K562 (cell line): ENCODE measurements at regions not wholly inside any gene's neighbourhood (a gene's known extent, or its start where the extent isn't known, plus 50 kb on each side); places are given as distances from the start of the nearest gene placed in this dataset.

Source experiments
- ATAC-seq: fragments of 200-7000 bp; cut with Tn5 transposase; 3 replicates; pipeline ENCODE4 v1.9.1; 2020; ENCODE audit warnings: moderate library complexity
- BruUV-seq: library from RNA; stranded (reverse); fragments of 400-500 nt; replicated peaks from 2 replicates; lab custom pipeline; 2021; lab: Mats Ljungman, UMichigan
- CTCF ChIA-PET: fragments of 300-600 bp; formaldehyde crosslinking; extraction: SDS; loops from one replicate; lab custom pipeline; 2021; ENCODE audit warnings: low intra/inter-chr PET ratio; lab: Yijun Ruan, JAX
- POLR2A ChIA-PET: fragments of 300-600, 350-650 bp; sonication (Branson Sonifier 250); formaldehyde crosslinking; extraction: SDS; loops from one replicate; lab custom pipeline; 2021; ENCODE audit warnings: antibody characterized with exemption, inconsistent platforms; lab: Yijun Ruan, JAX
- DNase-seq, 4 experiments: peaks; one replicate each; pipeline versions ENCODE4 v3.0.0 to v3.0.0-alpha.2; 2011 to 2018; ENCODE audit warnings: low spot score in 3 of 4, mixed read lengths in 3 of 4; ENCODE audit errors: extremely low read depth in 1 of 4
- FAIRE-seq: peaks from 2 replicates; lab custom pipeline; 2011; peaks lifted over from hg19 to GRCh38; lab: Jason Lieb, UNC
- H2AFZ ChIP-seq: 2 replicates; pipeline ENCODE4 v1.6.0; 2011; ENCODE audit warnings: low read depth, low read length, control low read depth, inconsistent platforms
- H3K27ac ChIP-seq: fragments of 200-600 bp; 3 replicates; pipeline ENCODE4 v1.8.0; 2011; ENCODE audit warnings: low read depth, mild to moderate bottlenecking, control low read depth, inconsistent platforms, low read length, moderate library complexity, mixed read lengths; ENCODE audit errors: extremely low read depth
- H3K27me3 ChIP-seq, 2 experiments: fragments of 300-600 bp in 1 of 2; 2 replicates in 1 of 2; 3 replicates in 1 of 2; pipeline versions ENCODE4 v1.6.0 to v1.8.0; 2011; ENCODE audit warnings: inconsistent platforms in 2 of 2, low read length in 2 of 2, mild to moderate bottlenecking in 1 of 2, mixed read lengths in 1 of 2, moderate library complexity in 1 of 2; ENCODE audit not compliant: control insufficient read depth in 2 of 2, insufficient read depth in 2 of 2
- H3K36me3 ChIP-seq: fragments of 300-600 bp; 3 replicates; pipeline ENCODE4 v1.8.0; 2011; ENCODE audit warnings: mild to moderate bottlenecking, low read length, inconsistent platforms; ENCODE audit not compliant: control insufficient read depth, insufficient read depth
- H3K4me1 ChIP-seq, 2 experiments: fragments of 200-600 bp in 1 of 2; replicated peaks in 1 of 2; 2 replicates in 1 of 2; 3 replicates in 1 of 2; pipeline versions ENCODE4 v1.5.1 to v1.8.0; 2011; ENCODE audit warnings: inconsistent platforms in 2 of 2, low read length in 2 of 2, mild to moderate bottlenecking in 1 of 2, mixed read lengths in 1 of 2, moderate library complexity in 1 of 2; ENCODE audit not compliant: control insufficient read depth in 2 of 2, insufficient read depth in 2 of 2
- H3K4me2 ChIP-seq: 2 replicates; pipeline ENCODE4 v1.6.1; 2011; ENCODE audit warnings: low read length, control low read depth, inconsistent platforms, mixed read lengths; ENCODE audit not compliant: insufficient read depth
- H3K4me3 ChIP-seq: fragments of 200-600 bp; sonication (generic), shearing (Covaris generic); 2 replicates; pipeline ENCODE4 v1.5.1; 2016; ENCODE audit warnings: control low read depth, inconsistent platforms
- H3K79me2 ChIP-seq: fragments of 200-600 bp; 3 replicates; pipeline ENCODE4 v1.8.0; 2011; ENCODE audit warnings: low read length, inconsistent platforms; ENCODE audit not compliant: control insufficient read depth, insufficient read depth
- H3K9ac ChIP-seq, 2 experiments: 2 replicates each; pipeline versions ENCODE4 v1.6.0 to v1.6.1; 2011; ENCODE audit warnings: low read depth in 2 of 2, low read length in 2 of 2, control low read depth in 1 of 2, inconsistent platforms in 1 of 2, mild to moderate bottlenecking in 1 of 2, mixed read lengths in 1 of 2; ENCODE audit not compliant: insufficient read depth in 1 of 2
- H3K9me1 ChIP-seq: one replicate; pipeline ENCODE4 v1.6.0; 2011; ENCODE audit warnings: inconsistent platforms, mild to moderate bottlenecking, low read length, moderate library complexity; ENCODE audit not compliant: control insufficient read depth, insufficient read depth
- H3K9me3 ChIP-seq: replicated peaks from 2 replicates; pipeline ENCODE4 v1.5.1; 2011; ENCODE audit warnings: low read depth, low read length, inconsistent platforms; ENCODE audit not compliant: control insufficient read depth, insufficient read depth
- H4K20me1 ChIP-seq: replicated peaks from 2 replicates; pipeline ENCODE4 v1.6.1; 2011; ENCODE audit warnings: low read length, inconsistent platforms, mixed read lengths; ENCODE audit not compliant: control insufficient read depth, insufficient read depth
- E2F5 ChIP-seq: sonication (generic); formaldehyde crosslinking; IDR thresholded peaks from 2 replicates; pipeline ENCODE4 v1.8.0; 2022; ENCODE audit warnings: mild to moderate bottlenecking, missing genetic modification reagents
- HNRNPH1 ChIP-seq: fragments of 200-400 bp; formaldehyde crosslinking; optimal IDR thresholded peaks from 2 replicates; pipeline ENCODE3; 2017; ENCODE audit warnings: low read depth, mild to moderate bottlenecking, low read length, moderate library complexity
- MTA2 ChIP-seq: fragments of 450-650 bp; IDR thresholded peaks from 2 replicates; pipeline ENCODE4 v1.6.1; 2016; ENCODE audit warnings: low read depth
- NEUROD1 ChIP-seq: fragments of 150-350 bp; IDR thresholded peaks from 2 replicates; pipeline ENCODE4 v1.6.1; 2014; ENCODE audit warnings: borderline replicate concordance, low read length, low read depth; ENCODE audit not compliant: partially characterized antibody
- NFYB ChIP-seq: IDR thresholded peaks from 2 replicates; pipeline ENCODE4 v1.6.1; 2011; ENCODE audit warnings: mild to moderate bottlenecking, moderate library complexity; ENCODE audit not compliant: insufficient read length; ENCODE audit errors: extremely low read depth
- NRF1 ChIP-seq, 2 experiments: fragments of 450-650 bp; IDR thresholded peaks in 1 of 2; conservative IDR thresholded peaks in 1 of 2; 2 replicates each; pipeline ENCODE4 v1.6.1; 2014; ENCODE audit warnings: mild to moderate bottlenecking in 2 of 2
- ZNF133 ChIP-seq: fragments of 250-450 bp; sonication (Bioruptor Pico); IDR thresholded peaks from 2 replicates; pipeline ENCODE4 v1.4.0; 2020; ENCODE audit warnings: mild to moderate bottlenecking
- ZNF224 ChIP-seq: sonication (generic); formaldehyde crosslinking; IDR thresholded peaks from 2 replicates; pipeline ENCODE4 v1.8.0; 2022; ENCODE audit warnings: mild to moderate bottlenecking, missing genetic modification reagents
- WGBS: fragments of 100-300 bp; shearing (Covaris generic); methylation state at CpG from one replicate; pipeline ENCODE4 v1.1.6; 2016; ENCODE audit warnings: low coverage, mixed read lengths; ENCODE audit not compliant: insufficient coverage; ENCODE audit errors: missing lambda C conversion rate; 5-methylcytosine and 5-hydroxymethylcytosine counted together
- in situ Hi-C: fragments of 300-500 bp; cut with MboI; formaldehyde crosslinking; loops from 4 replicates; pipeline ENCODE4 v1.15.0; 2018; ENCODE audit warnings: inconsistent platforms, mixed read lengths
- intact Hi-C: fragments of 100-400 bp; cut with micrococcal nuclease; formaldehyde crosslinking; loops from 2 replicates; pipeline ENCODE4 v1.14.2; 2022
- TF ChIP-seq, protein P1 (sequence below): sonication (generic); formaldehyde crosslinking; IDR thresholded peaks from 2 replicates; pipeline ENCODE4 v1.8.1; 2023; ENCODE audit warnings: mild to moderate bottlenecking, missing genetic modification reagents
- TF ChIP-seq, protein P2 (sequence below): fragments of 250-450 bp; sonication (Bioruptor Pico); IDR thresholded peaks from 2 replicates; pipeline ENCODE4 v1.6.1; 2021; ENCODE audit warnings: mild to moderate bottlenecking

DNA sequence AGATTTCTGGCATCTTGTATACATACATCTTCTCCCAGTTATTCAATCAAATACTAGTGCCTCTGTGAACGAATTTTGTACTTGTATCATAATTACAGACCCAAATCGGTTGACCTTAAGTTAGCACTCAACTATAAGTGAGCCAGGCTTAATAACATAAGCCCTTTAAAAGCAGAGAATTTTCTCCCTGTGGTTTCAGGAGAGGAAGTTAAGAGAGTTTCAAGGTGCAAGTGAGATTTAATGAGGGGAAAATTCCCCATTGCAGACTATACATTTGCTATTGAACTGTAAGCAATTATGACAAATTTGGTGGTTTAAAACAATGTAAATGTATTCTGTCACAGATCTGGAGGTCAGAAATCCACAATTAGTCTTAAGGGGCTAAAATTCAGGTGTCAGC, 261.9 kb upstream of the NREP start:
- H3K4me1 ChIP-seq: no peaks in the 10 kb centered on the region
- H3K79me2 ChIP-seq: no peaks in the 10 kb centered on the region
- H3K27ac ChIP-seq: no peak overlapping the region
- H3K9me3 ChIP-seq: no peaks in the 10 kb centered on the region
- ChIA-PET CTCF (no interaction called here), POLR2A (no interaction called here)
- 0% methylated on average over 2 of the region's 2 CpGs for WGBS
- intact Hi-C loops: no loop called here
- ATAC-seq: no peak
- H3K9me1 ChIP-seq: no peaks in the 10 kb centered on the region
- FAIRE-seq: no peak
- H3K27me3 ChIP-seq: no peaks in the 10 kb centered on the region
- H3K4me2 ChIP-seq: no peak overlapping the region
- in situ Hi-C loops: no loop called here
- TF ChIP-seq ZNF224 (CRISPR knock-in tag): no peak
- no peak for TF ChIP-seq E2F5 (CRISPR knock-in tag)
- H3K9ac ChIP-seq: no peak overlapping the region
- DNase-seq: no peak
- BruUV-seq: no TSS peak
- no peaks in the 10 kb centered on the region for H3K36me3 ChIP-seq
- H2AFZ ChIP-seq: no peak overlapping the region
- H3K4me3 ChIP-seq: no peak overlapping the region
- H4K20me1 ChIP-seq: no peaks in the 10 kb centered on the region

DNA sequence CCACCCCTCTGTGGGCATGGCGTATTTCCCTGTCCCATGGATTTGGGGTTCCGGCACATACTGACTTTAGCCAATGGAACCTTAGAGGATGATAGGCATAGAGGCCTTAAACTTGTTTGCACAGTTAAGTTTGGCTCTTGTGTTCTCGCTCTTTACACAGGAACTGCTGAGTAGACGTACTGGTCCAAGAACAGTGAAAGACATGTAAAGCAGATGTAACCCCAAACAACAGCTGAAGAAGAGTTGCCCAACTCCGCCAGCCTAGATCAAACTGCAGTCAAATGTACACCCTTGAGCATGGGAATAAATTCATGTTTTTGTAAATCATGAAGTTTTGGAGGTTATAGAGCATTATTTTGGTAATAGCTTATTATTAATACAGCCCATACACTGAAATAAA, 260.0 kb upstream of the NREP start:
- ATAC-seq (no peak), FAIRE-seq (no peak), DNase-seq (no peak)
- Histone ChIP-seq H3K4me1 (no peaks in the 10 kb centered on the region), H3K4me3 (no peak overlapping the region), H3K9me3 (no peaks in the 10 kb centered on the region), H3K27me3 (no peaks in the 10 kb centered on the region), H4K20me1 (no peaks in the 10 kb centered on the region), H3K79me2 (no peaks in the 10 kb centered on the region), H2AFZ (no peak overlapping the region), H3K27ac (no peak overlapping the region), H3K4me2 (no peak overlapping the region), H3K9me1 (no peaks in the 10 kb centered on the region), H3K36me3 (no peaks in the 10 kb centered on the region), H3K9ac (no peak overlapping the region)
- POLR2A ChIA-PET: no interaction called here
- CTCF ChIA-PET: no interaction called here
- TF ChIP-seq ZNF133 (CRISPR knock-in tag) (no peak), MTA2 (no peak), NRF1 (conservative IDR thresholded peaks at IDR 0.05 in 1 of 2, IDR thresholded peaks at IDR 0.05 in 1 of 2) (no peak), NEUROD1 (no peak), HNRNPH1 (no peak), NFYB (no peak)
- TF ChIP-seq, protein P1, sequence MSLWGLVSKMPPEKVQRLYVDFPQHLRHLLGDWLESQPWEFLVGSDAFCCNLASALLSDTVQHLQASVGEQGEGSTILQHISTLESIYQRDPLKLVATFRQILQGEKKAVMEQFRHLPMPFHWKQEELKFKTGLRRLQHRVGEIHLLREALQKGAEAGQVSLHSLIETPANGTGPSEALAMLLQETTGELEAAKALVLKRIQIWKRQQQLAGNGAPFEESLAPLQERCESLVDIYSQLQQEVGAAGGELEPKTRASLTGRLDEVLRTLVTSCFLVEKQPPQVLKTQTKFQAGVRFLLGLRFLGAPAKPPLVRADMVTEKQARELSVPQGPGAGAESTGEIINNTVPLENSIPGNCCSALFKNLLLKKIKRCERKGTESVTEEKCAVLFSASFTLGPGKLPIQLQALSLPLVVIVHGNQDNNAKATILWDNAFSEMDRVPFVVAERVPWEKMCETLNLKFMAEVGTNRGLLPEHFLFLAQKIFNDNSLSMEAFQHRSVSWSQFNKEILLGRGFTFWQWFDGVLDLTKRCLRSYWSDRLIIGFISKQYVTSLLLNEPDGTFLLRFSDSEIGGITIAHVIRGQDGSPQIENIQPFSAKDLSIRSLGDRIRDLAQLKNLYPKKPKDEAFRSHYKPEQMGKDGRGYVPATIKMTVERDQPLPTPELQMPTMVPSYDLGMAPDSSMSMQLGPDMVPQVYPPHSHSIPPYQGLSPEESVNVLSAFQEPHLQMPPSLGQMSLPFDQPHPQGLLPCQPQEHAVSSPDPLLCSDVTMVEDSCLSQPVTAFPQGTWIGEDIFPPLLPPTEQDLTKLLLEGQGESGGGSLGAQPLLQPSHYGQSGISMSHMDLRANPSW (CRISPR knock-in tag): no peak
- TF ChIP-seq, protein P2, sequence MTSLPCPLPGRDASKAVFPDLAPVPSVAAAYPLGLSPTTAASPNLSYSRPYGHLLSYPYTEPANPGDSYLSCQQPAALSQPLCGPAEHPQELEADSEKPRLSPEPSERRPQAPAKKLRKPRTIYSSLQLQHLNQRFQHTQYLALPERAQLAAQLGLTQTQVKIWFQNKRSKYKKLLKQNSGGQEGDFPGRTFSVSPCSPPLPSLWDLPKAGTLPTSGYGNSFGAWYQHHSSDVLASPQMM (CRISPR knock-in tag): no peak
- in situ Hi-C loops: no loop called here
- intact Hi-C loops: no loop called here
- WGBS: 1% methylated on average over 5 of the region's 5 CpGs
- BruUV-seq: no TSS peak
